ENCODE measurements at regions not wholly inside any gene's neighbourhood (a gene's known extent, or its start where the extent isn't known, plus 50 kb on each side); places are given as distances from the start of the nearest gene placed in this dataset.
A peak's percentile ranks its signal among the peaks of the same experiment; 100 is the strongest.

DNA sequence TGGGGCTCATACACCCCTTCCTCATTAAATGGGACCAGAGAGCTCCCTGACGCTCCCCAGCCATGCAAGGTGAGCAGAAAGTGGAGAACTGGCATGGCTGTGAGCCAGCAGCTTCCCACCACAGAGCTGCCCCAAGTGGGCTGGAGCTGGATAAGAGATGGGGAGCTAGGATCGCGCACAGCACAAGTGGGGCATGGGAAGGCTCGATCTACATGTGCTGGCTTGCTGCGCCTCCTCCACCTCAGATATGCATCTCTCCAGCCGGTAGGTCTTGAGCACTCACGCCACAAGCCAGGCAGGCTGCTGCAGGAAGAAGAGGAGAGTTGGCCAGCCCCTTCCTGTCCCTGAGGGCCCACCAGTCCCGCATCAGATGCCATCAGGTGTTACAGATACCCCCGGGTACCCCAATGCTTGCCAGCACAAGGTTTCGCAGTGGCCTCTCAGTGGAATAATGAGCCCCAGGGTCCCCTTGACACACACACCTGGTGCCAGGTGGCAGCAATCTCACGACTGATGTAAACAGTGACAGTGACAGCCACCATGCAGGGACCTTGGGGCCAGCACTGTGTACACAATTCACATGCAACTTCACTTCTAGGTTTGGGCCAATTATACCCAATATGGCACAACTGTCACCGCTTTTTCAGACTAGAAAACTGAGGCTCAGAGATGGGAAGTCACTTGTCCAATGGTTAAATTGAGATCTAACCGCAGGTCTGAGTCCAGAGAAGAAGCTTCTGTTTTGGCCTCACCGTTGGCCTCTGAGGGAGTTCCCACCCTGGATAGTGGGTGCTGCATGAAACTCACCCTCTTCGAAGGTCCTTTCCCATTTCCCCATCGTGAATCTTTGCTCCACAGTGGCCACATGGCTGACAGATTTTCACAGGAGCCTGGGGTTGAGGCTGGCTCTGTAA lies 79.3 kb downstream of the OAT start:
- no peak overlapping the region for H3K27ac ChIP-seq (ENCODE audit: low read depth, low read length)
- 90 to 96% methylated on average over 11 to 16 of the region's 16 CpGs for WGBS, 2 experiments (ENCODE audit: insufficient coverage in 1 of 2, insufficient read length in 1 of 2)
- Mint-ChIP-seq H3K4me1 (no peaks in the 10 kb centered on the region), H3K27me3 (ENCODE audit: insufficient read depth) (peaks cover 1% of the 10 kb centered on the region), H3K4me3 (no peak overlapping the region), H3K36me3 (ENCODE audit: low read depth) (no peaks in the 10 kb centered on the region), H3K9me3 (no peaks in the 10 kb centered on the region), H3K27ac (no peak overlapping the region)
- no peaks in the 10 kb centered on the region for H3K9me3 ChIP-seq (ENCODE audit: control insufficient read depth, low read length)
- H3K9ac ChIP-seq (ENCODE audit: extremely low read depth, low read length, poor library complexity, severe bottlenecking) = no peak overlapping the region
- DNase-seq = peak; percentile 30
- no peaks in the 10 kb centered on the region for H3K4me1 ChIP-seq (ENCODE audit: control insufficient read depth, insufficient read depth, low read length)
- H3K4me3 ChIP-seq (ENCODE audit: low read length) = no peak overlapping the region
- TF ChIP-seq, protein P1, sequence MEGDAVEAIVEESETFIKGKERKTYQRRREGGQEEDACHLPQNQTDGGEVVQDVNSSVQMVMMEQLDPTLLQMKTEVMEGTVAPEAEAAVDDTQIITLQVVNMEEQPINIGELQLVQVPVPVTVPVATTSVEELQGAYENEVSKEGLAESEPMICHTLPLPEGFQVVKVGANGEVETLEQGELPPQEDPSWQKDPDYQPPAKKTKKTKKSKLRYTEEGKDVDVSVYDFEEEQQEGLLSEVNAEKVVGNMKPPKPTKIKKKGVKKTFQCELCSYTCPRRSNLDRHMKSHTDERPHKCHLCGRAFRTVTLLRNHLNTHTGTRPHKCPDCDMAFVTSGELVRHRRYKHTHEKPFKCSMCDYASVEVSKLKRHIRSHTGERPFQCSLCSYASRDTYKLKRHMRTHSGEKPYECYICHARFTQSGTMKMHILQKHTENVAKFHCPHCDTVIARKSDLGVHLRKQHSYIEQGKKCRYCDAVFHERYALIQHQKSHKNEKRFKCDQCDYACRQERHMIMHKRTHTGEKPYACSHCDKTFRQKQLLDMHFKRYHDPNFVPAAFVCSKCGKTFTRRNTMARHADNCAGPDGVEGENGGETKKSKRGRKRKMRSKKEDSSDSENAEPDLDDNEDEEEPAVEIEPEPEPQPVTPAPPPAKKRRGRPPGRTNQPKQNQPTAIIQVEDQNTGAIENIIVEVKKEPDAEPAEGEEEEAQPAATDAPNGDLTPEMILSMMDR (conservative IDR thresholded peaks at IDR 0.05) = no peak
- H3K36me3 ChIP-seq (ENCODE audit: control insufficient read depth, insufficient read depth, low read length) = no peaks in the 10 kb centered on the region
- H3K27me3 ChIP-seq (ENCODE audit: control insufficient read depth, insufficient read depth, low read length, poor library complexity, severe bottlenecking) = no peaks in the 10 kb centered on the region

DNA sequence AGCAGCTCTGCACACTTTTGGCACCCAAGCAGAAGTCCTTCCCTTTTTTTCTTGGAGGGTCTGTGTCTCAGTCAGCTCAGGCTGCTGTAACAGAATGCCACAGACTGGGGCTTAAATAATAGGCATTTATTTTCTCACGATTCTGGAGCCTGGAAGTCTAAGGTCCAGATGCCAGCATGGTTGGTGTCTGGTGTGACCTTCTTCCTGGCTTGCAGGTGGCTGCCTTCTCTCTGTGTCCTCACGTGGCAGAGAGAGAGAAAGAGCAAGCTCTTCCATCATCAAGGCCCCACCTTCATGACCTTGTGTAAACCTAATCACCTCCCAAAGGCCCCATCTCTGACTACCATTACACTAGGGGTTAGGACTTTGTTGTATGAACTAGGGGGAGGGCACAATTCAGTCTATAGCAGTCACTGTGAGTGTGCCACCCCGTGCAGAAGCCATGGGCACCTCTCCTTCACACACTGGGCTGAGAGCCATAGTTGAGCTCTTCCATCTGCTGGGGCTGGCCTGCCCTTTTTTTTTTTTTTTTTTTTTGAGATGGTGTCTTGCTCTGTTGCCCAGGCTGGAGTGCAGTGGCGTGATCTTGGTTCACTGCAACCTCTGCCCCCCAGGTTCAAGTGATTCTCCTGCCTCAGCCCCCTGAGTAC lies 80.3 kb downstream of the OAT start:
- peaks cover 2% of the 10 kb centered on the region for H3K27me3 Mint-ChIP-seq (ENCODE audit: insufficient read depth)
- Histone ChIP-seq H3K9ac (ENCODE audit: extremely low read depth, low read length, poor library complexity, severe bottlenecking) (no peak overlapping the region), H3K27me3 (ENCODE audit: control insufficient read depth, insufficient read depth, low read length, poor library complexity, severe bottlenecking) (no peaks in the 10 kb centered on the region), H3K4me1 (ENCODE audit: control insufficient read depth, insufficient read depth, low read length) (no peaks in the 10 kb centered on the region), H3K4me3 (ENCODE audit: low read length) (no peak overlapping the region), H3K9me3 (ENCODE audit: control insufficient read depth, low read length) (no peaks in the 10 kb centered on the region), H3K36me3 (ENCODE audit: control insufficient read depth, insufficient read depth, low read length) (no peaks in the 10 kb centered on the region), H3K27ac (ENCODE audit: low read depth, low read length) (no peak overlapping the region)
- TF ChIP-seq, protein P1 (conservative IDR thresholded peaks at IDR 0.05) = no peak
- no peaks in the 10 kb centered on the region for H3K36me3 Mint-ChIP-seq (ENCODE audit: low read depth)
- H3K27ac Mint-ChIP-seq = no peak overlapping the region
- H3K9me3 Mint-ChIP-seq = no peaks in the 10 kb centered on the region
- WGBS, 2 experiments (ENCODE audit: insufficient coverage in 1 of 2, insufficient read length in 1 of 2) = 83 to 86% methylated on average over 1 to 4 of the region's 4 CpGs
- no peak for DNase-seq
- no peaks in the 10 kb centered on the region for H3K4me1 Mint-ChIP-seq
- H3K4me3 Mint-ChIP-seq = no peak overlapping the region

DNA sequence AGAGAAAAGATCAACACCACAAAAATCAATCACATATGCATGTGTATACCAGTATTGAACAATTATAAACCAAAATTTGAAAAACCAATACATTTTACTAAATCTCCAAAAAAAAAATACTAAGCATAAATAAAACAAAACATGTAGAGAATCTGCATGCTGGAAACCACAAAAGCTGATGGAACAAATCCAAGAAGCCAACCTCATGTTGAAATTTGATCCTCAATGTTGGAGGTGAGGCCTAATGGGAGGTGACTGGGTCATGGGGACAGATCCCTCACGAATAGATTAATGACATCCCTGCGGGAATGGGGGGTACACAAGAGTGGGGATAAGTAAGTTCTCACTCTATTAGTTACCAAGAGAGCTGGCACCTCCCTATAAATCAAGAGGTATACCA lies 82.5 kb downstream of the OAT start:
- Histone ChIP-seq H3K4me3 (ENCODE audit: low read length) (no peak overlapping the region), H3K9ac (ENCODE audit: extremely low read depth, low read length, poor library complexity, severe bottlenecking) (no peak overlapping the region), H3K9me3 (ENCODE audit: control insufficient read depth, low read length) (no peaks in the 10 kb centered on the region), H3K4me1 (ENCODE audit: control insufficient read depth, insufficient read depth, low read length) (no peaks in the 10 kb centered on the region), H3K27me3 (ENCODE audit: control insufficient read depth, insufficient read depth, low read length, poor library complexity, severe bottlenecking) (no peaks in the 10 kb centered on the region), H3K36me3 (ENCODE audit: control insufficient read depth, insufficient read depth, low read length) (no peaks in the 10 kb centered on the region), H3K27ac (ENCODE audit: low read depth, low read length) (no peak overlapping the region)
- peaks cover 7% of the 10 kb centered on the region for H3K9me3 Mint-ChIP-seq
- no peak overlapping the region for H3K4me3 Mint-ChIP-seq
- H3K4me1 Mint-ChIP-seq = no peaks in the 10 kb centered on the region
- H3K36me3 Mint-ChIP-seq (ENCODE audit: low read depth) = no peaks in the 10 kb centered on the region
- no peak for DNase-seq
- TF ChIP-seq, protein P1 (conservative IDR thresholded peaks at IDR 0.05) = no peak
- H3K27ac Mint-ChIP-seq = no peak overlapping the region
- peaks cover 2% of the 10 kb centered on the region for H3K27me3 Mint-ChIP-seq (ENCODE audit: insufficient read depth)
- 46% methylated on average over 2 of the region's 2 CpGs; no CpG with 5 or more reads in 1 of the 2 experiments for WGBS, 2 experiments (ENCODE audit: insufficient coverage in 1 of 2, insufficient read length in 1 of 2)
